Spleen (tissue), 7 donors: ENCODE measurements at regions not wholly inside any gene's neighbourhood (a gene's known extent, or its start where the extent isn't known, plus 50 kb on each side); places are given as distances from the start of the nearest gene placed in this dataset.

Experiments
- POLR2A ChIP-seq, 3 donors: fragments of 450-650 bp; IDR thresholded peaks; one replicate each; pipeline ENCODE4 v1.5.1; 2017; ENCODE audit warnings: antibody characterized with exemption in 3 of 3, mild to moderate bottlenecking in 1 of 3
- POLR2AphosphoS5 ChIP-seq, 3 donors: sonication (generic); formaldehyde crosslinking; IDR thresholded peaks; one replicate each; pipeline ENCODE4 v1.5.1; 2017; ENCODE audit warnings: antibody characterized with exemption in 3 of 3
- TF ChIP-seq, protein P1 (sequence below), 11 experiments: fragments of 200-600 bp in 7 of 11; fragments of 450-650 bp in 4 of 11; sonication (generic) in 4 of 11; IDR thresholded peaks in 8 of 11; conservative IDR thresholded peaks in 3 of 11; 1 replicate in 7 of 11; 2 replicates in 4 of 11; pipeline versions ENCODE4 v1.4.0 to v1.8.0; 2016 to 2021; ENCODE audit warnings: antibody characterized with exemption in 11 of 11, inconsistent platforms in 4 of 11, mild to moderate bottlenecking in 1 of 11
- donor health status: DM: no; HTN: no; CAD: no; lungs with moderate emphysema.
- donor health status: DM: no; HTN: no; CAD: no.
- donor health status: DM: no; HTN: no; CAD: no.

DNA sequence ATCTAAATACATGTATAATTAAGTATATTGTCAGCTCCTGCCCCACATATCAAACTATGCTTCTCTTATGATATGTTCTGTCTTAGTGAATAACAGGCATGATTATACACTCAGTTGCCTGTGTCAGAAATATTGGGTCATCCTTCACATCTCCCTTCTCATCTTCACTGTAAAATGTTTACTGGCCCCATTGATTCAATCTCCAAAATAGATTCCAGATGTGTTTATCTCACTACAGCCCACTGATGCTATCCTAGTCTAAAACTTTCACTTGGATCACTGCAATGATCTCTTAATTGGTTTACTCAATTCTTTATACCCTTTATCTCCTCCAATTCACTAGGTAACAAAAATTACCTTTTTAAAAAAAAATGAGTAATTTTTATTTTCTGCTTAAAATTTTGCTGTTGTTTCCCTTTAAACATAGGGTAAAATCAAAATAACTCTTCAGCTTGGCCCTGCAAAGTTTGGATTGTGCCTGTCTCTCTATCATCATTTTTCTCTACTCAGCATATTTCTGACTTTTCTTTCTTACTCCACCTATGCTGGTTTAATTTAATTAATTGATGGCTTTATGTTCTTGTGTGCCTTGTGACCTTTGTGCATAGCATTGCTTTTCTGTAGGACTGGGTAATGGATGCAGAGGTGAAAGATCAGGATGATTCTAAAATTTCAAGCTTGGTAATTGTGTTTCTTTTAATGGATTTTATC is 233.9 kb upstream of the FOXP2 start:
- TF ChIP-seq POLR2AphosphoS5 (IDR thresholded peaks at IDR 0.05) (no peak), POLR2A (IDR thresholded peaks at IDR 0.05) (no peak)
- TF ChIP-seq, protein P1, sequence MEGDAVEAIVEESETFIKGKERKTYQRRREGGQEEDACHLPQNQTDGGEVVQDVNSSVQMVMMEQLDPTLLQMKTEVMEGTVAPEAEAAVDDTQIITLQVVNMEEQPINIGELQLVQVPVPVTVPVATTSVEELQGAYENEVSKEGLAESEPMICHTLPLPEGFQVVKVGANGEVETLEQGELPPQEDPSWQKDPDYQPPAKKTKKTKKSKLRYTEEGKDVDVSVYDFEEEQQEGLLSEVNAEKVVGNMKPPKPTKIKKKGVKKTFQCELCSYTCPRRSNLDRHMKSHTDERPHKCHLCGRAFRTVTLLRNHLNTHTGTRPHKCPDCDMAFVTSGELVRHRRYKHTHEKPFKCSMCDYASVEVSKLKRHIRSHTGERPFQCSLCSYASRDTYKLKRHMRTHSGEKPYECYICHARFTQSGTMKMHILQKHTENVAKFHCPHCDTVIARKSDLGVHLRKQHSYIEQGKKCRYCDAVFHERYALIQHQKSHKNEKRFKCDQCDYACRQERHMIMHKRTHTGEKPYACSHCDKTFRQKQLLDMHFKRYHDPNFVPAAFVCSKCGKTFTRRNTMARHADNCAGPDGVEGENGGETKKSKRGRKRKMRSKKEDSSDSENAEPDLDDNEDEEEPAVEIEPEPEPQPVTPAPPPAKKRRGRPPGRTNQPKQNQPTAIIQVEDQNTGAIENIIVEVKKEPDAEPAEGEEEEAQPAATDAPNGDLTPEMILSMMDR (IDR thresholded peaks at IDR 0.05 in 8 of 11, conservative IDR thresholded peaks at IDR 0.05 in 3 of 11): no peak
